H9 (cell line): ENCODE measurements at regions not wholly inside any gene's neighbourhood (a gene's known extent, or its start where the extent isn't known, plus 50 kb on each side); places are given as distances from the start of the nearest gene placed in this dataset.
"Not testable (repeated sequence)": the region's sequence is repeated elsewhere in the genome, so short reads cannot be mapped to it uniquely, and the experiment has no call there.

Experiments
- DNase-seq: peaks from one replicate; pipeline ENCODE4 v3.0.0-alpha.2; 2017
- H2AFZ ChIP-seq: one replicate; pipeline ENCODE4 v1.6.1; 2013; ENCODE audit warnings: mild to moderate bottlenecking, low read length, control low read depth, moderate library complexity
- H2AK5ac ChIP-seq: 2 replicates; pipeline ENCODE4 v1.6.1; 2013; ENCODE audit warnings: low read length, control low read depth, mixed read lengths; ENCODE audit not compliant: insufficient read length
- H2BK120ac ChIP-seq: one replicate; pipeline ENCODE4 v1.6.1; 2013; ENCODE audit warnings: low read depth, mild to moderate bottlenecking, low read length, control low read depth, inconsistent platforms; ENCODE audit not compliant: poor library complexity, severe bottlenecking
- H2BK12ac ChIP-seq: 2 replicates; pipeline ENCODE4 v1.6.1; 2013; ENCODE audit warnings: low read length, control low read depth, mixed read lengths, low read depth; ENCODE audit not compliant: insufficient read length
- H2BK15ac ChIP-seq: 2 replicates; pipeline ENCODE4 v1.6.1; 2013; ENCODE audit warnings: low read depth, low read length, control low read depth
- H2BK20ac ChIP-seq: one replicate; pipeline ENCODE4 v1.6.1; 2013; ENCODE audit warnings: low read depth, mild to moderate bottlenecking, low read length, control low read depth, inconsistent platforms; ENCODE audit not compliant: poor library complexity, severe bottlenecking
- H2BK5ac ChIP-seq: 2 replicates; pipeline ENCODE4 v1.6.1; 2013; ENCODE audit warnings: low read length, control low read depth, mixed read lengths; ENCODE audit not compliant: insufficient read length
- H3K14ac ChIP-seq: 2 replicates; pipeline ENCODE4 v1.6.1; 2013; ENCODE audit warnings: low read length, control low read depth; ENCODE audit not compliant: insufficient read depth
- H3K18ac ChIP-seq: 2 replicates; pipeline ENCODE4 v1.6.1; 2013; ENCODE audit warnings: low read depth, mild to moderate bottlenecking, mixed read lengths, low read length, control low read depth; ENCODE audit not compliant: insufficient read length
- H3K23ac ChIP-seq: 2 replicates; pipeline ENCODE4 v1.6.1; 2013; ENCODE audit warnings: low read length, control low read depth, mixed read lengths, low read depth; ENCODE audit not compliant: insufficient read length
- H3K23me2 ChIP-seq: 2 replicates; pipeline ENCODE4 v1.6.1; 2013; ENCODE audit warnings: low read depth, mild to moderate bottlenecking, mixed read lengths, low read length, control low read depth; ENCODE audit not compliant: insufficient read length, poor library complexity, severe bottlenecking
- H3K27ac ChIP-seq: 2 replicates; pipeline ENCODE4 v1.5.1; 2013; ENCODE audit warnings: low read length, control low read depth, mixed read lengths, low read depth; ENCODE audit not compliant: insufficient read length
- H3K27me3 ChIP-seq: 2 replicates; pipeline ENCODE4 v1.6.1; 2013; ENCODE audit warnings: low read length, control low read depth, inconsistent platforms; ENCODE audit not compliant: insufficient read depth
- H3K4ac ChIP-seq: 2 replicates; pipeline ENCODE4 v1.6.1; 2013; ENCODE audit warnings: low read depth, mild to moderate bottlenecking, control low read depth, inconsistent platforms, low read length, moderate library complexity
- H3K4me1 ChIP-seq: 2 replicates; pipeline ENCODE4 v1.6.1; 2013; ENCODE audit warnings: low read length, control low read depth, inconsistent platforms; ENCODE audit not compliant: insufficient read depth
- H3K4me2 ChIP-seq: 2 replicates; pipeline ENCODE4 v1.6.1; 2013; ENCODE audit warnings: low read length, control low read depth, mixed read lengths; ENCODE audit not compliant: insufficient read length, insufficient read depth
- H3K56ac ChIP-seq: 2 replicates; pipeline ENCODE4 v1.6.1; 2013; ENCODE audit warnings: low read depth, mild to moderate bottlenecking, mixed read lengths, low read length, control low read depth; ENCODE audit not compliant: insufficient read length
- H3K79me1 ChIP-seq: 2 replicates; pipeline ENCODE4 v1.6.1; 2013; ENCODE audit warnings: low read depth, mild to moderate bottlenecking, moderate library complexity, low read length, control low read depth, inconsistent platforms; ENCODE audit not compliant: insufficient read depth, poor library complexity, severe bottlenecking
- H3K79me2 ChIP-seq: 2 replicates; pipeline ENCODE4 v1.6.1; 2013; ENCODE audit warnings: low read length, control low read depth, inconsistent platforms; ENCODE audit not compliant: insufficient read depth
- H3K9ac ChIP-seq: 2 replicates; pipeline ENCODE4 v1.6.1; 2013; ENCODE audit warnings: low read length, control low read depth, mixed read lengths; ENCODE audit not compliant: insufficient read length; ENCODE audit errors: extremely low read depth
- H3K9me3 ChIP-seq: one replicate; pipeline ENCODE4 v1.6.1; 2013; ENCODE audit warnings: low read depth, low read length, inconsistent platforms; ENCODE audit not compliant: control insufficient read depth
- H3T11ph ChIP-seq: one replicate; pipeline ENCODE4 v1.6.1; 2013; ENCODE audit warnings: mild to moderate bottlenecking, low read length, control low read depth, inconsistent platforms
- H4K20me1 ChIP-seq: one replicate; pipeline ENCODE4 v1.6.1; 2013; ENCODE audit not compliant: control insufficient read depth, insufficient read length, insufficient read depth
- H4K5ac ChIP-seq: 2 replicates; pipeline ENCODE4 v1.6.1; 2013; ENCODE audit warnings: low read depth, mild to moderate bottlenecking, mixed read lengths, low read length, control low read depth; ENCODE audit not compliant: insufficient read length
- H4K8ac ChIP-seq: replicated peaks from 2 replicates; pipeline ENCODE4 v1.6.1; 2013; ENCODE audit warnings: low read length, control low read depth, mixed read lengths, low read depth; ENCODE audit not compliant: insufficient read length
- H4K91ac ChIP-seq: 2 replicates; pipeline ENCODE4 v1.6.1; 2013; ENCODE audit warnings: low read depth, mild to moderate bottlenecking, moderate library complexity, mixed read lengths, low read length, control low read depth; ENCODE audit not compliant: insufficient read length
- H3K27ac Mint-ChIP-seq, 3 experiments: 2 replicates in 2 of 3; 3 replicates in 1 of 3; pipeline ENCODE4 v1.8.0; 2020 to 2021; ENCODE audit warnings: mixed read lengths in 3 of 3, mild to moderate bottlenecking in 1 of 3, moderate library complexity in 1 of 3
- H3K27me3 Mint-ChIP-seq: 2 replicates; pipeline ENCODE4 v1.8.0; 2021; ENCODE audit warnings: low read depth, mild to moderate bottlenecking, moderate library complexity, mixed read lengths
- H3K36me3 Mint-ChIP-seq, 3 experiments: 2 replicates in 2 of 3; 3 replicates in 1 of 3; pipeline ENCODE4 v1.8.0; 2020 to 2021; ENCODE audit warnings: low read depth in 3 of 3, mixed read lengths in 3 of 3; ENCODE audit not compliant: insufficient read depth in 1 of 3
- H3K4me1 Mint-ChIP-seq, 2 experiments: 2 replicates each; pipeline ENCODE4 v1.8.0; 2020; ENCODE audit warnings: mixed read lengths in 2 of 2
- H3K4me3 Mint-ChIP-seq, 2 experiments: 2 replicates in 1 of 2; 3 replicates in 1 of 2; pipeline ENCODE4 v1.8.0; 2020 to 2021; ENCODE audit warnings: mild to moderate bottlenecking in 2 of 2, mixed read lengths in 2 of 2, moderate library complexity in 1 of 2
- H3K9me3 Mint-ChIP-seq, 2 experiments: 2 replicates in 1 of 2; 3 replicates in 1 of 2; pipeline ENCODE4 v1.8.0; 2020; ENCODE audit warnings: mild to moderate bottlenecking in 2 of 2, mixed read lengths in 2 of 2, moderate library complexity in 1 of 2
- WGBS: extraction: QIAGEN DNeasy Blood & Tissue Kit; methylation state at CpG from one replicate; pipeline ENCODE4 v1.1.7; 2013; ENCODE audit warnings: missing lambda C conversion rate, low lambda C conversion rate, mixed read lengths; ENCODE audit not compliant: insufficient read length; ENCODE audit errors: extremely low coverage; 5-methylcytosine and 5-hydroxymethylcytosine counted together
- TF ChIP-seq, protein P1 (sequence below): fragments of 200-600 bp; sonication (generic); conservative IDR thresholded peaks from 3 replicates; pipeline ENCODE4 v1.8.0; 2021; ENCODE audit warnings: antibody characterized with exemption, mild to moderate bottlenecking

DNA sequence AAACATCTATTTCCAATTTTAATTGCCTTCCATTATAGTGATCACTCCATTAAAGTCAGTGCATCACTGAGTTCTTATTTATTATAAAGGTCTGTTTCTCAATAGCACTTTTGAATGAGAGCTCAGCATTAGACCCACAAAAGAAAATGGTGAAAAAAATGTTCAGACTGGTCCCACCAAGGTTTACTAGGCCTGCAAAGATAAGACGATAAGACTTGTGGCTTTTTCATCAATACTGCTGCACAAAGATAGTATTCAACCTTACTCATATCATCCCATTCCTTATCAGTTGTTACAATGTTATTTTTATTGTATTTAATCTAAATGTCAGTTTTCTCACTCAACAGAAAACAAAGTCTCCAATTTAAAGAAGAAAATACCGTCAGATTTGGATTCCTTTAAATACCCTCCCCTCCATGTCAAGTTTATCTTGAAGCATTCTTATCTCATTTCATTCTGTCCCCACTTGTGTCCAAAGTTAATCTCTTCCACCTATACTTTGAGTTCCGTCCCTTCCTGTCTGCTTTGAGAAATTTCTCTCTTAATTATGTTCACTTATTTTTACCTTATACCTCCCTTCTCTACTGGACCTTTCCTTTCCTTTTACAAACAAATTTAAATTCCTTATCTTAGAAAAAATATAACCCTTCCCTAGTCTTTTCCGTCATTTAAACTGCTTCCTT is 140.0 kb downstream of the GASK1B start:
- H3K23ac ChIP-seq: no peak overlapping the region
- H2AK5ac ChIP-seq: no peak overlapping the region
- no peak overlapping the region for H3K9ac ChIP-seq
- H3K14ac ChIP-seq: no peak overlapping the region
- H3K4me3 Mint-ChIP-seq: no peak overlapping the region
- no peak overlapping the region for H3K4me2 ChIP-seq
- H3K23me2 ChIP-seq: no peaks in the 10 kb centered on the region
- H3K9me3 Mint-ChIP-seq: peaks cover 6 to 9% of the 10 kb centered on the region in 2 experiments; a peak in 3 of 5 replicates
- H3K18ac ChIP-seq: no peak overlapping the region
- no peak for DNase-seq
- H2BK15ac ChIP-seq: no peak overlapping the region
- no peaks in the 10 kb centered on the region for H3K4me1 ChIP-seq
- no peaks in the 10 kb centered on the region for H3K27me3 ChIP-seq
- no peak overlapping the region for H3K27ac Mint-ChIP-seq
- TF ChIP-seq, protein P1, sequence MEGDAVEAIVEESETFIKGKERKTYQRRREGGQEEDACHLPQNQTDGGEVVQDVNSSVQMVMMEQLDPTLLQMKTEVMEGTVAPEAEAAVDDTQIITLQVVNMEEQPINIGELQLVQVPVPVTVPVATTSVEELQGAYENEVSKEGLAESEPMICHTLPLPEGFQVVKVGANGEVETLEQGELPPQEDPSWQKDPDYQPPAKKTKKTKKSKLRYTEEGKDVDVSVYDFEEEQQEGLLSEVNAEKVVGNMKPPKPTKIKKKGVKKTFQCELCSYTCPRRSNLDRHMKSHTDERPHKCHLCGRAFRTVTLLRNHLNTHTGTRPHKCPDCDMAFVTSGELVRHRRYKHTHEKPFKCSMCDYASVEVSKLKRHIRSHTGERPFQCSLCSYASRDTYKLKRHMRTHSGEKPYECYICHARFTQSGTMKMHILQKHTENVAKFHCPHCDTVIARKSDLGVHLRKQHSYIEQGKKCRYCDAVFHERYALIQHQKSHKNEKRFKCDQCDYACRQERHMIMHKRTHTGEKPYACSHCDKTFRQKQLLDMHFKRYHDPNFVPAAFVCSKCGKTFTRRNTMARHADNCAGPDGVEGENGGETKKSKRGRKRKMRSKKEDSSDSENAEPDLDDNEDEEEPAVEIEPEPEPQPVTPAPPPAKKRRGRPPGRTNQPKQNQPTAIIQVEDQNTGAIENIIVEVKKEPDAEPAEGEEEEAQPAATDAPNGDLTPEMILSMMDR: no peak
- H2BK12ac ChIP-seq: no peak overlapping the region
- no peak overlapping the region for H4K91ac ChIP-seq
- H4K8ac ChIP-seq: no peak overlapping the region
- H3K79me2 ChIP-seq: no peaks in the 10 kb centered on the region
- H2AFZ ChIP-seq: no peak overlapping the region
- no CpG with 5 or more reads among the region's 4 CpGs for WGBS
- no peak overlapping the region for H2BK20ac ChIP-seq
- no peaks in the 10 kb centered on the region for H3K27me3 Mint-ChIP-seq
- H2BK120ac ChIP-seq: no peak overlapping the region
- no peak overlapping the region for H3K27ac ChIP-seq
- H3K36me3 Mint-ChIP-seq: peaks cover 0 to 8% (median 0%) of the 10 kb centered on the region in 3 experiments; a peak in 4 of 7 replicates
- H3K4ac ChIP-seq: no peak overlapping the region
- no peaks in the 10 kb centered on the region for H4K20me1 ChIP-seq
- H3T11ph ChIP-seq: no peak overlapping the region
- no peak overlapping the region for H2BK5ac ChIP-seq
- H3K79me1 ChIP-seq: no peaks in the 10 kb centered on the region
- no peak overlapping the region for H4K5ac ChIP-seq
- no peaks in the 10 kb centered on the region for H3K9me3 ChIP-seq
- H3K56ac ChIP-seq: no peak overlapping the region
- no peaks in the 10 kb centered on the region for H3K4me1 Mint-ChIP-seq

DNA sequence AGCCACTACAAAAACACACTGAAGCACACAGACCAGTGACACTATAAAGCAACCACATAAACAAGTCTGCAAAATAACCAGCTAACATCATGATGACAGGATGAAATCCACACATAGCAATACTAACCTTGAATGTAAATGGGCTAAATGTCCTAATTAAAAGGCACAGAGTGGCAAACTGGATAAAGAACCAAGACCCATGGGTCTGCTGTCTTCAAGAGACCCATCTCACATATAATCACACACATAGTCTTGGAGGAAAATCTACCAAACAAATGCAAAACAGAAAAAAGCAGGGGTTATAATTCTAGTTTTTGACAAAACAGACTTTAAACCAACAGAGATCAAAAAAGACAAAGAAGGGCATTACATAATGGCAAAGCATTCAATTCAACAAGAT is 144.4 kb downstream of the GASK1B start:
- H3K27ac Mint-ChIP-seq, H3K14ac ChIP-seq, H3K9ac ChIP-seq, H3K18ac ChIP-seq, H3K27me3 ChIP-seq, H3K4me3 Mint-ChIP-seq, H3K79me1 ChIP-seq, H2BK5ac ChIP-seq, H4K91ac ChIP-seq, H3K4me1 Mint-ChIP-seq, H2BK15ac ChIP-seq, H2AK5ac ChIP-seq, H3K27me3 Mint-ChIP-seq, H3T11ph ChIP-seq, H3K79me2 ChIP-seq, H3K4me2 ChIP-seq, H3K4ac ChIP-seq, H3K4me1 ChIP-seq, H3K27ac ChIP-seq, H2BK12ac ChIP-seq, H2AFZ ChIP-seq, H3K56ac ChIP-seq, H4K8ac ChIP-seq, H4K5ac ChIP-seq, H4K20me1 ChIP-seq, H3K23ac ChIP-seq, H3K9me3 ChIP-seq, H3K23me2 ChIP-seq, H3K36me3 Mint-ChIP-seq, H2BK120ac ChIP-seq, DNase-seq, H2BK20ac ChIP-seq: not testable (repeated sequence)
- H3K9me3 Mint-ChIP-seq: peaks cover 6 to 10% of the 10 kb centered on the region in 2 experiments; a peak in 3 of 5 replicates
